Ectodermal cell (in vitro differentiated cells): ENCODE measurements at regions not wholly inside any gene's neighbourhood (a gene's known extent, or its start where the extent isn't known, plus 50 kb on each side); places are given as distances from the start of the nearest gene placed in this dataset.
"Not testable (repeated sequence)": the region's sequence is repeated elsewhere in the genome, so short reads cannot be mapped to it uniquely, and the experiment has no call there.

Experiments
- H3K27ac ChIP-seq: 2 replicates; pipeline ENCODE4 v1.7.0; 2013; ENCODE audit warnings: mild to moderate bottlenecking, low read depth, low read length; ENCODE audit not compliant: insufficient read depth, poor library complexity, severe bottlenecking
- H3K27me3 ChIP-seq: 2 replicates; pipeline ENCODE4 v1.7.0; 2013; ENCODE audit warnings: mild to moderate bottlenecking, low read length; ENCODE audit not compliant: insufficient read depth, control insufficient read depth, poor library complexity, severe bottlenecking
- H3K36me3 ChIP-seq: one replicate; pipeline ENCODE4 v1.7.0; 2013; ENCODE audit warnings: low read length; ENCODE audit not compliant: control insufficient read depth, insufficient read depth
- H3K4me1 ChIP-seq: one replicate; pipeline ENCODE4 v1.7.0; 2013; ENCODE audit warnings: low read length; ENCODE audit not compliant: control insufficient read depth, insufficient read depth
- H3K4me3 ChIP-seq: 2 replicates; pipeline ENCODE4 v1.7.0; 2013; ENCODE audit warnings: low read depth, low read length, control low read depth; ENCODE audit not compliant: insufficient read depth
- H3K9me3 ChIP-seq: 2 replicates; pipeline ENCODE4 v1.7.0; 2013; ENCODE audit warnings: mild to moderate bottlenecking, low read length, moderate library complexity; ENCODE audit not compliant: control insufficient read depth
- WGBS, 2 experiments: methylation state at CpG; one replicate each; pipeline ENCODE4 v1.1.7; 2013; ENCODE audit warnings: missing lambda C conversion rate in 2 of 2; 5-methylcytosine and 5-hydroxymethylcytosine counted together

- 83 to 97% methylated on average over 2 to 6 of the region's 6 CpGs for WGBS, 2 experiments
- not testable (repeated sequence) for H3K36me3 ChIP-seq
Observed at GRCh38 chr7:65776677-65777076, 96.2 kb upstream of the VKORC1L1 start.

GRCh38 chr7:65789943-65790342 lies 82.9 kb upstream of the VKORC1L1 start:
- H3K36me3 ChIP-seq, H3K27me3 ChIP-seq, H3K4me3 ChIP-seq, H3K9me3 ChIP-seq, H3K4me1 ChIP-seq, H3K27ac ChIP-seq: not testable (repeated sequence)
- 84 to 100% methylated on average over 2 to 3 of the region's 5 CpGs for WGBS, 2 experiments

More at GRCh38 chr7:65776677-65777076, 96.2 kb upstream of the VKORC1L1 start:
- not testable (repeated sequence) for H3K4me1 ChIP-seq, H3K27ac ChIP-seq, H3K9me3 ChIP-seq, H3K27me3 ChIP-seq, H3K4me3 ChIP-seq

- H3K27ac ChIP-seq, H3K4me1 ChIP-seq, H3K4me3 ChIP-seq, H3K36me3 ChIP-seq, H3K9me3 ChIP-seq, H3K27me3 ChIP-seq: not testable (repeated sequence)
- 89 to 100% methylated on average over 1 of the region's 1 CpG for WGBS, 2 experiments
Observed at GRCh38 chr7:65791788-65792187, 81.1 kb upstream of the VKORC1L1 start.

GRCh38 chr7:65792726-65793125 lies 80.1 kb upstream of the VKORC1L1 start:
- WGBS, 2 experiments = 98 to 99% methylated on average over 3 to 4 of the region's 4 CpGs
- H3K9me3 ChIP-seq, H3K4me3 ChIP-seq, H3K27me3 ChIP-seq, H3K36me3 ChIP-seq, H3K27ac ChIP-seq, H3K4me1 ChIP-seq: not testable (repeated sequence)

- not testable (repeated sequence) for H3K36me3 ChIP-seq, H3K27ac ChIP-seq, H3K9me3 ChIP-seq, H3K4me1 ChIP-seq, H3K27me3 ChIP-seq, H3K4me3 ChIP-seq
- 63 to 64% methylated on average over 2 to 3 of the region's 3 CpGs for WGBS, 2 experiments
Observed at GRCh38 chr7:65794671-65795391, 78.0 kb upstream of the VKORC1L1 start.

- not testable (repeated sequence) for H3K4me3 ChIP-seq, H3K9me3 ChIP-seq, H3K4me1 ChIP-seq, H3K27ac ChIP-seq, H3K36me3 ChIP-seq, H3K27me3 ChIP-seq
- 86 to 91% methylated on average over 4 of the region's 4 CpGs for WGBS, 2 experiments
Observed at GRCh38 chr7:65795392-65795716, 77.5 kb upstream of the VKORC1L1 start.

- H3K27ac ChIP-seq = no peak overlapping the region
- no peaks in the 10 kb centered on the region for H3K4me1 ChIP-seq
- no peaks in the 10 kb centered on the region for H3K36me3 ChIP-seq
- H3K27me3 ChIP-seq = no peaks in the 10 kb centered on the region
- no peaks in the 10 kb centered on the region for H3K9me3 ChIP-seq
- no peak overlapping the region for H3K4me3 ChIP-seq
- WGBS, 2 experiments = 89 to 96% methylated on average over 4 of the region's 4 CpGs
Observed at GRCh38 chr7:65796205-65796604, 76.7 kb upstream of the VKORC1L1 start.

- H3K27me3 ChIP-seq, H3K4me3 ChIP-seq, H3K9me3 ChIP-seq, H3K4me1 ChIP-seq, H3K36me3 ChIP-seq, H3K27ac ChIP-seq: not testable (repeated sequence)
- WGBS, 2 experiments = 92 to 94% methylated on average over 9 of the region's 9 CpGs
Observed at GRCh38 chr7:65797086-65797485, 75.8 kb upstream of the VKORC1L1 start.

GRCh38 chr7:65797566-65797965 lies 75.3 kb upstream of the VKORC1L1 start:
- not testable (repeated sequence) for H3K4me3 ChIP-seq, H3K36me3 ChIP-seq, H3K4me1 ChIP-seq, H3K27me3 ChIP-seq, H3K27ac ChIP-seq, H3K9me3 ChIP-seq
- WGBS, 2 experiments = 84 to 93% methylated on average over 5 of the region's 5 CpGs

GRCh38 chr7:65798111-65799075 lies 74.5 kb upstream of the VKORC1L1 start:
- 96 to 97% methylated on average over 4 to 5 of the region's 5 CpGs for WGBS, 2 experiments
- Histone ChIP-seq H3K4me3 (no peak overlapping the region), H3K4me1 (no peaks in the 10 kb centered on the region)

More at GRCh38 chr7:65798111-65799075, 74.5 kb upstream of the VKORC1L1 start:
- H3K36me3 ChIP-seq = no peaks in the 10 kb centered on the region
- H3K27ac ChIP-seq = no peak overlapping the region
- H3K9me3 ChIP-seq = no peaks in the 10 kb centered on the region
- no peaks in the 10 kb centered on the region for H3K27me3 ChIP-seq
